ENCODE measurements at regions not wholly inside any gene's neighbourhood (a gene's known extent, or its start where the extent isn't known, plus 50 kb on each side); places are given as distances from the start of the nearest gene placed in this dataset.

DNA sequence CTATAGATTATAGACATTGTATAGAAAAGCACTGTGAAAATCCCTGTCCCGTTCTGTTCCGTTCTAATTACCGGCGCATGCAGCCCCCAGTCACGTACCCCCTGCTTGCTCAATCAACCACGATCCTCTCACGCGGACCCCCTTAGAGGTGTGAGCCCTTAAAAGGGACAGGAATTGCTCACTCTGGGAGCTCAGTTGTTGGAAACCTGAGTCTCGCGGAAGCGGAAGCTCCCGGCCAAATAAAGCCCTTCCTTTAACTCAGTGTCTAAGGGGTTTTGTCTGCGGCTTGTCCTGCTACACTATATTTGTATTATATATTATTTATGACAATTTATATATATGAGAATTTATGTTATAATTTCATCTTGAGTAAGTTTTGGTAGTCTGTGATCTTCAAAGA is 213.6 kb upstream of the AMIGO2 start:
- no peak for TF ChIP-seq EZH2 (IDR thresholded peaks at IDR 0.05; ENCODE audit: insufficient read depth, poor library complexity, severe bottlenecking)
- TF ChIP-seq EZH2phosphoT487 (IDR thresholded peaks at IDR 0.05; ENCODE audit: insufficient read depth, low read depth), result no peak
